K562 (cell line): ENCODE measurements at regions not wholly inside any gene's neighbourhood (a gene's known extent, or its start where the extent isn't known, plus 50 kb on each side); places are given as distances from the start of the nearest gene placed in this dataset.

Source experiments
- ATAC-seq: fragments of 200-7000 bp; cut with Tn5 transposase; 3 replicates; pipeline ENCODE4 v1.9.1; 2020; ENCODE audit warnings: moderate library complexity
- BruUV-seq: library from RNA; stranded (reverse); fragments of 400-500 nt; replicated peaks from 2 replicates; lab custom pipeline; 2021; lab: Mats Ljungman, UMichigan
- CTCF ChIA-PET: fragments of 300-600 bp; formaldehyde crosslinking; extraction: SDS; loops from one replicate; lab custom pipeline; 2021; ENCODE audit warnings: low intra/inter-chr PET ratio; lab: Yijun Ruan, JAX
- POLR2A ChIA-PET: fragments of 300-600, 350-650 bp; sonication (Branson Sonifier 250); formaldehyde crosslinking; extraction: SDS; loops from one replicate; lab custom pipeline; 2021; ENCODE audit warnings: antibody characterized with exemption, inconsistent platforms; lab: Yijun Ruan, JAX
- DNase-seq, 4 experiments: peaks; one replicate each; pipeline versions ENCODE4 v3.0.0 to v3.0.0-alpha.2; 2011 to 2018; ENCODE audit warnings: low spot score in 3 of 4, mixed read lengths in 3 of 4; ENCODE audit errors: extremely low read depth in 1 of 4
- FAIRE-seq: peaks from 2 replicates; lab custom pipeline; 2011; peaks lifted over from hg19 to GRCh38; lab: Jason Lieb, UNC
- H2AFZ ChIP-seq: 2 replicates; pipeline ENCODE4 v1.6.0; 2011; ENCODE audit warnings: low read depth, low read length, control low read depth, inconsistent platforms
- H3K27ac ChIP-seq: fragments of 200-600 bp; 3 replicates; pipeline ENCODE4 v1.8.0; 2011; ENCODE audit warnings: low read depth, mild to moderate bottlenecking, control low read depth, inconsistent platforms, low read length, moderate library complexity, mixed read lengths; ENCODE audit errors: extremely low read depth
- H3K27me3 ChIP-seq, 2 experiments: fragments of 300-600 bp in 1 of 2; 2 replicates in 1 of 2; 3 replicates in 1 of 2; pipeline versions ENCODE4 v1.6.0 to v1.8.0; 2011; ENCODE audit warnings: inconsistent platforms in 2 of 2, low read length in 2 of 2, mild to moderate bottlenecking in 1 of 2, mixed read lengths in 1 of 2, moderate library complexity in 1 of 2; ENCODE audit not compliant: control insufficient read depth in 2 of 2, insufficient read depth in 2 of 2
- H3K36me3 ChIP-seq: fragments of 300-600 bp; 3 replicates; pipeline ENCODE4 v1.8.0; 2011; ENCODE audit warnings: mild to moderate bottlenecking, low read length, inconsistent platforms; ENCODE audit not compliant: control insufficient read depth, insufficient read depth
- H3K4me1 ChIP-seq, 2 experiments: fragments of 200-600 bp in 1 of 2; replicated peaks in 1 of 2; 2 replicates in 1 of 2; 3 replicates in 1 of 2; pipeline versions ENCODE4 v1.5.1 to v1.8.0; 2011; ENCODE audit warnings: inconsistent platforms in 2 of 2, low read length in 2 of 2, mild to moderate bottlenecking in 1 of 2, mixed read lengths in 1 of 2, moderate library complexity in 1 of 2; ENCODE audit not compliant: control insufficient read depth in 2 of 2, insufficient read depth in 2 of 2
- H3K4me2 ChIP-seq: 2 replicates; pipeline ENCODE4 v1.6.1; 2011; ENCODE audit warnings: low read length, control low read depth, inconsistent platforms, mixed read lengths; ENCODE audit not compliant: insufficient read depth
- H3K4me3 ChIP-seq: fragments of 200-600 bp; sonication (generic), shearing (Covaris generic); 2 replicates; pipeline ENCODE4 v1.5.1; 2016; ENCODE audit warnings: control low read depth, inconsistent platforms
- H3K79me2 ChIP-seq: fragments of 200-600 bp; 3 replicates; pipeline ENCODE4 v1.8.0; 2011; ENCODE audit warnings: low read length, inconsistent platforms; ENCODE audit not compliant: control insufficient read depth, insufficient read depth
- H3K9ac ChIP-seq, 2 experiments: 2 replicates each; pipeline versions ENCODE4 v1.6.0 to v1.6.1; 2011; ENCODE audit warnings: low read depth in 2 of 2, low read length in 2 of 2, control low read depth in 1 of 2, inconsistent platforms in 1 of 2, mild to moderate bottlenecking in 1 of 2, mixed read lengths in 1 of 2; ENCODE audit not compliant: insufficient read depth in 1 of 2
- H3K9me1 ChIP-seq: one replicate; pipeline ENCODE4 v1.6.0; 2011; ENCODE audit warnings: inconsistent platforms, mild to moderate bottlenecking, low read length, moderate library complexity; ENCODE audit not compliant: control insufficient read depth, insufficient read depth
- H3K9me3 ChIP-seq: replicated peaks from 2 replicates; pipeline ENCODE4 v1.5.1; 2011; ENCODE audit warnings: low read depth, low read length, inconsistent platforms; ENCODE audit not compliant: control insufficient read depth, insufficient read depth
- H4K20me1 ChIP-seq: replicated peaks from 2 replicates; pipeline ENCODE4 v1.6.1; 2011; ENCODE audit warnings: low read length, inconsistent platforms, mixed read lengths; ENCODE audit not compliant: control insufficient read depth, insufficient read depth
- ASH1L ChIP-seq: fragments of 450-650 bp; IDR thresholded peaks from 2 replicates; pipeline ENCODE4 v1.6.1; 2018; ENCODE audit warnings: borderline replicate concordance, mild to moderate bottlenecking, low read depth; ENCODE audit not compliant: partially characterized antibody
- CREBBP ChIP-seq: IDR thresholded peaks from one replicate; pipeline ENCODE4 v1.6.1; 2012; ENCODE audit warnings: low read depth, mild to moderate bottlenecking, control low read depth, inconsistent platforms, low read length
- GMEB1 ChIP-seq: fragments of 250-450 bp; sonication (Bioruptor Pico); IDR thresholded peaks from 2 replicates; pipeline ENCODE4 v1.4.0; 2020; ENCODE audit warnings: mild to moderate bottlenecking
- RBM22 ChIP-seq: fragments of 200-400 bp; formaldehyde crosslinking; IDR thresholded peaks from 2 replicates; pipeline ENCODE4 v1.6.1; 2018; ENCODE audit warnings: low read length, low read depth; ENCODE audit not compliant: poor library complexity, severe bottlenecking
- WGBS: fragments of 100-300 bp; shearing (Covaris generic); methylation state at CpG from one replicate; pipeline ENCODE4 v1.1.6; 2016; ENCODE audit warnings: low coverage, mixed read lengths; ENCODE audit not compliant: insufficient coverage; ENCODE audit errors: missing lambda C conversion rate; 5-methylcytosine and 5-hydroxymethylcytosine counted together
- in situ Hi-C: fragments of 300-500 bp; cut with MboI; formaldehyde crosslinking; loops from 4 replicates; pipeline ENCODE4 v1.15.0; 2018; ENCODE audit warnings: inconsistent platforms, mixed read lengths
- intact Hi-C: fragments of 100-400 bp; cut with micrococcal nuclease; formaldehyde crosslinking; loops from 2 replicates; pipeline ENCODE4 v1.14.2; 2022
- TF ChIP-seq, protein P1 (sequence below): sonication (generic); formaldehyde crosslinking; IDR thresholded peaks from 2 replicates; pipeline ENCODE4 v1.8.0; 2022; ENCODE audit warnings: mild to moderate bottlenecking, missing genetic modification reagents
- TF ChIP-seq, protein P2 (sequence below), 2 experiments: fragments of 200-800 bp in 1 of 2; sonication (Bioruptor generic) in 1 of 2; sonication (generic) in 1 of 2; formaldehyde crosslinking in 1 of 2; IDR thresholded peaks in 1 of 2; conservative IDR thresholded peaks in 1 of 2; 2 replicates each; pipeline versions ENCODE4 v1.5.0 to v1.6.1; 2016 to 2020; ENCODE audit warnings: missing compliant biosample characterization in 1 of 2, missing genetic modification characterization in 1 of 2, missing genetic modification reagents in 1 of 2
- TF ChIP-seq, protein P3 (sequence below): fragments of 450-650 bp; formaldehyde crosslinking; IDR thresholded peaks from 2 replicates; pipeline ENCODE4 v1.4.0; 2020; ENCODE audit warnings: mild to moderate bottlenecking, moderate library complexity

DNA sequence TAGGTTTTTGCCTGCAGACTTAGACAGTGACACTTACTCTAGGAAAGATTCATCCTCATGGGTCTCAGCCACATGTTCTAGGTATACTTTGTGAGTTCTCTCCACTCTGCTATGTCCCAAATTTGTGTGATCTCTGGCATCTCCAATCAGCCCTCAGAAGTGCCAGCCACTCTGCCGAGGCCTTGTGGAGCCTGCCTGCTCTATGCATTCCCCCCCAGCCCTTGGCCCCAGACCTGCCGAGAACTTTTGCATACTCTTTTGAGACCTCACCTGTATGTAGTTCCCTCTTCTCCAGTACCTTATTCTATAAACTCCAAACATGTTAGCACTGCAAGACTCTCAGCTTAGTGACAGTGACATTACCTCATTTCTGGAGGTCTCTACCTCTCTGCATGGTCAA, 2170.5 kb upstream of the DEFB115 start:
- no peak for TF ChIP-seq GMEB1
- TF ChIP-seq, protein P1, sequence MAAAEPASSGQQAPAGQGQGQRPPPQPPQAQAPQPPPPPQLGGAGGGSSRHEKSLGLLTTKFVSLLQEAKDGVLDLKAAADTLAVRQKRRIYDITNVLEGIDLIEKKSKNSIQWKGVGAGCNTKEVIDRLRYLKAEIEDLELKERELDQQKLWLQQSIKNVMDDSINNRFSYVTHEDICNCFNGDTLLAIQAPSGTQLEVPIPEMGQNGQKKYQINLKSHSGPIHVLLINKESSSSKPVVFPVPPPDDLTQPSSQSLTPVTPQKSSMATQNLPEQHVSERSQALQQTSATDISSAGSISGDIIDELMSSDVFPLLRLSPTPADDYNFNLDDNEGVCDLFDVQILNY (CRISPR knock-in tag), result no peak
- TF ChIP-seq ASH1L, result no peak
- no peak for TF ChIP-seq RBM22
- TF ChIP-seq, protein P2, sequence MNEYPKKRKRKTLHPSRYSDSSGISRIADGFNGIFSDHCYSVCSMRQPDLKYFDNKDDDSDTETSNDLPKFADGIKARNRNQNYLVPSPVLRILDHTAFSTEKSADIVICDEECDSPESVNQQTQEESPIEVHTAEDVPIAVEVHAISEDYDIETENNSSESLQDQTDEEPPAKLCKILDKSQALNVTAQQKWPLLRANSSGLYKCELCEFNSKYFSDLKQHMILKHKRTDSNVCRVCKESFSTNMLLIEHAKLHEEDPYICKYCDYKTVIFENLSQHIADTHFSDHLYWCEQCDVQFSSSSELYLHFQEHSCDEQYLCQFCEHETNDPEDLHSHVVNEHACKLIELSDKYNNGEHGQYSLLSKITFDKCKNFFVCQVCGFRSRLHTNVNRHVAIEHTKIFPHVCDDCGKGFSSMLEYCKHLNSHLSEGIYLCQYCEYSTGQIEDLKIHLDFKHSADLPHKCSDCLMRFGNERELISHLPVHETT (CRISPR knock-in tag; conservative IDR thresholded peaks at IDR 0.05 in 1 of 2, IDR thresholded peaks at IDR 0.05 in 1 of 2), result no peak
- no peak for TF ChIP-seq CREBBP
- TF ChIP-seq, protein P3, sequence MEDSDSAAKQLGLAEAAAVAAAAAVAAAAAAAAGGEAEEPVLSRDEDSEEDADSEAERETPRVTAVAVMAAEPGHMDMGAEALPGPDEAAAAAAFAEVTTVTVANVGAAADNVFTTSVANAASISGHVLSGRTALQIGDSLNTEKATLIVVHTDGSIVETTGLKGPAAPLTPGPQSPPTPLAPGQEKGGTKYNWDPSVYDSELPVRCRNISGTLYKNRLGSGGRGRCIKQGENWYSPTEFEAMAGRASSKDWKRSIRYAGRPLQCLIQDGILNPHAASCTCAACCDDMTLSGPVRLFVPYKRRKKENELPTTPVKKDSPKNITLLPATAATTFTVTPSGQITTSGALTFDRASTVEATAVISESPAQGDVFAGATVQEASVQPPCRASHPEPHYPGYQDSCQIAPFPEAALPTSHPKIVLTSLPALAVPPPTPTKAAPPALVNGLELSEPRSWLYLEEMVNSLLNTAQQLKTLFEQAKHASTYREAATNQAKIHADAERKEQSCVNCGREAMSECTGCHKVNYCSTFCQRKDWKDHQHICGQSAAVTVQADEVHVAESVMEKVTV (CRISPR knock-in tag), result no peak
- in situ Hi-C loops, result loop anchor here (5.0 to 25.0 kb wide), 2 partner anchors 525 to 1295 kb away; no protein-coding TSS in a partner anchor
- Histone ChIP-seq H2AFZ (no peak overlapping the region), H3K9me1 (no peaks in the 10 kb centered on the region), H4K20me1 (no peaks in the 10 kb centered on the region), H3K9me3 (no peaks in the 10 kb centered on the region; the same call in 1 of the 2 replicates), H3K9ac (no peak overlapping the region), H3K4me1 (peaks cover 3 to 5% of the 10 kb centered on the region in 2 experiments; a peak in 3 of 5 replicates), H3K4me2 (no peak overlapping the region), H3K79me2 (peaks cover 47% of the 10 kb centered on the region), H3K27ac (peak overlapping the region; percentile 33; the same call in 1 of the 3 replicates), H3K27me3 (no peaks in the 10 kb centered on the region), H3K4me3 (no peak overlapping the region), H3K36me3 (peaks cover 3% of the 10 kb centered on the region; the same call in 1 of the 3 replicates)
- ChIA-PET POLR2A (no interaction called here), CTCF (no interaction called here)
- intact Hi-C loops, result loop anchor here (1.0 to 10.0 kb wide), 2 partner anchors 688 to 797 kb away; no protein-coding TSS in a partner anchor
- FAIRE-seq (no peak), DNase-seq (peak in 1 of 4 experiments; percentile 7), ATAC-seq (no peak)
- 47% methylated on average over 2 of the region's 2 CpGs for WGBS
- BruUV-seq, result no TSS peak
